Naive thymus-derived CD4-positive, alpha-beta T cell (primary cell): ENCODE measurements at regions not wholly inside any gene's neighbourhood (a gene's known extent, or its start where the extent isn't known, plus 50 kb on each side); places are given as distances from the start of the nearest gene placed in this dataset.

Source experiments
- ATAC-seq: fragments of 150-1000 bp; cut with Tn5 transposase; 2 replicates; pipeline ENCODE4 v1.10.0; 2021; ENCODE audit warnings: mild to moderate bottlenecking, moderate library complexity
- CTCF ChIA-PET: fragments of 350-600 bp; sonication (Branson Sonifier 250); formaldehyde crosslinking; loops from one replicate; lab custom pipeline; 2021; ENCODE audit warnings: antibody characterized with exemption; lab: Charles Lee
- POLR2A ChIA-PET: fragments of 350-600 bp; sonication (Branson Sonifier 250); formaldehyde crosslinking; loops from one replicate; lab custom pipeline; 2021; ENCODE audit warnings: antibody characterized with exemption, inconsistent platforms; lab: Charles Lee
- DNase-seq, 9 donors: peaks; one replicate each; pipeline versions ENCODE4 v3.0.0 to v3.0.0-alpha.2; 2020 to 2022; ENCODE audit warnings: mixed read lengths in 1 of 9
- H3K27ac ChIP-seq: one replicate; pipeline ENCODE4 v1.7.0; 2013; ENCODE audit warnings: mild to moderate bottlenecking, low read depth, low read length, moderate library complexity
- H3K27me3 ChIP-seq, 2 donors: one replicate each; pipeline ENCODE4 v1.7.0; 2013; ENCODE audit warnings: low read length in 2 of 2, mild to moderate bottlenecking in 2 of 2, moderate library complexity in 2 of 2; ENCODE audit not compliant: control insufficient read depth in 2 of 2, insufficient read depth in 2 of 2
- H3K36me3 ChIP-seq, 3 experiments: 1 replicate in 2 of 3; 2 replicates in 1 of 3; pipeline ENCODE4 v1.7.0; 2013; ENCODE audit warnings: low read length in 3 of 3, mild to moderate bottlenecking in 3 of 3, moderate library complexity in 1 of 3; ENCODE audit not compliant: insufficient read depth in 3 of 3, control insufficient read depth in 2 of 3
- H3K4me1 ChIP-seq, 2 donors: one replicate each; pipeline ENCODE4 v1.7.0; 2013; ENCODE audit warnings: low read length in 2 of 2, mild to moderate bottlenecking in 2 of 2, moderate library complexity in 1 of 2; ENCODE audit not compliant: control insufficient read depth in 2 of 2, insufficient read depth in 2 of 2
- H3K4me3 ChIP-seq: 2 replicates; pipeline ENCODE4 v1.7.0; 2013; ENCODE audit warnings: mild to moderate bottlenecking, low read length
- H3K9me3 ChIP-seq, 3 experiments: 1 replicate in 2 of 3; 2 replicates in 1 of 3; pipeline ENCODE4 v1.7.0; 2013; ENCODE audit warnings: low read length in 3 of 3; ENCODE audit not compliant: control insufficient read depth in 2 of 3
- H3K27ac Mint-ChIP-seq, 9 donors: one replicate each; pipeline ENCODE4 v1.8.0; 2020 to 2022; ENCODE audit warnings: mixed read lengths in 9 of 9, mild to moderate bottlenecking in 8 of 9, moderate library complexity in 5 of 9, inconsistent platforms in 2 of 9
- H3K27me3 Mint-ChIP-seq, 5 donors: one replicate each; pipeline ENCODE4 v1.8.0; 2021 to 2022; ENCODE audit warnings: mixed read lengths in 5 of 5, mild to moderate bottlenecking in 1 of 5
- H3K36me3 Mint-ChIP-seq, 5 donors: one replicate each; pipeline ENCODE4 v1.8.0; 2020 to 2022; ENCODE audit warnings: mixed read lengths in 5 of 5, mild to moderate bottlenecking in 3 of 5, inconsistent platforms in 1 of 5
- H3K4me1 Mint-ChIP-seq, 7 donors: one replicate each; pipeline ENCODE4 v1.8.0; 2020 to 2022; ENCODE audit warnings: mixed read lengths in 7 of 7, mild to moderate bottlenecking in 3 of 7, inconsistent platforms in 1 of 7
- H3K4me3 Mint-ChIP-seq, 10 donors: one replicate each; pipeline ENCODE4 v1.8.0; 2020 to 2022; ENCODE audit warnings: mild to moderate bottlenecking in 10 of 10, mixed read lengths in 10 of 10, moderate library complexity in 6 of 10, inconsistent platforms in 2 of 10
- H3K9me3 Mint-ChIP-seq, 11 donors: one replicate each; pipeline ENCODE4 v1.8.0; 2020 to 2022; ENCODE audit warnings: mixed read lengths in 11 of 11, mild to moderate bottlenecking in 4 of 11, inconsistent platforms in 1 of 11, moderate library complexity in 1 of 11
- intact Hi-C, 2 donors: fragments of 100-400 bp; cut with micrococcal nuclease; formaldehyde crosslinking; loops; one replicate each; pipeline ENCODE4 v1.15.1; 2023

GRCh38 chr5:39742916-39743315, 318.1 kb upstream of the DAB2 start:
- no peak overlapping the region for H3K4me3 Mint-ChIP-seq
- no peaks in the 10 kb centered on the region for H3K4me1 Mint-ChIP-seq
- ATAC-seq (no peak), DNase-seq (no peak)
- intact Hi-C loops, result no loop called here
- Histone ChIP-seq H3K27ac (no peak overlapping the region), H3K36me3 (no peaks in the 10 kb centered on the region), H3K9me3 (no peaks in the 10 kb centered on the region), H3K4me3 (no peak overlapping the region), H3K27me3 (no peaks in the 10 kb centered on the region), H3K4me1 (no peaks in the 10 kb centered on the region)
- no peaks in the 10 kb centered on the region for H3K36me3 Mint-ChIP-seq
- H3K9me3 Mint-ChIP-seq, result no peaks in the 10 kb centered on the region
- ChIA-PET POLR2A (no interaction called here), CTCF (no interaction called here)
- H3K27me3 Mint-ChIP-seq, result peaks cover 5 to 18% (median 5%) of the 10 kb centered on the region in 5 donors
- H3K27ac Mint-ChIP-seq, result no peak overlapping the region

- CTCF ChIA-PET, result no interaction called here
- H3K4me1 Mint-ChIP-seq, result no peaks in the 10 kb centered on the region
- Histone ChIP-seq H3K36me3 (no peaks in the 10 kb centered on the region), H3K4me1 (no peaks in the 10 kb centered on the region), H3K9me3 (no peaks in the 10 kb centered on the region), H3K27ac (no peak overlapping the region), H3K4me3 (no peak overlapping the region), H3K27me3 (no peaks in the 10 kb centered on the region)
- intact Hi-C loops, result no loop called here
- no peak overlapping the region for H3K4me3 Mint-ChIP-seq
- ATAC-seq (no peak), DNase-seq (no peak)
- H3K27ac Mint-ChIP-seq, result no peak overlapping the region
- H3K9me3 Mint-ChIP-seq, result no peaks in the 10 kb centered on the region
- no peaks in the 10 kb centered on the region for H3K36me3 Mint-ChIP-seq
- POLR2A ChIA-PET, result no interaction called here
- H3K27me3 Mint-ChIP-seq, result peaks cover 5 to 26% (median 16%) of the 10 kb centered on the region in 5 donors
Observed at GRCh38 chr5:39740404-39740803, 315.6 kb upstream of the DAB2 start.

GRCh38 chr5:39732166-39732565, 307.4 kb upstream of the DAB2 start:
- intact Hi-C loops, result no loop called here
- H3K36me3 ChIP-seq, result no peaks in the 10 kb centered on the region
- POLR2A ChIA-PET, result no interaction called here

GRCh38 chr5:39730699-39731098, 305.9 kb upstream of the DAB2 start:
- Mint-ChIP-seq H3K4me1 (no peaks in the 10 kb centered on the region), H3K27me3 (peaks cover 0 to 20% (median 9%) of the 10 kb centered on the region in 5 donors), H3K9me3 (no peaks in the 10 kb centered on the region), H3K36me3 (no peaks in the 10 kb centered on the region), H3K4me3 (no peak overlapping the region), H3K27ac (no peak overlapping the region)
- H3K4me3 ChIP-seq, result no peak overlapping the region
- ATAC-seq (no peak), DNase-seq (no peak)
- no peaks in the 10 kb centered on the region for H3K9me3 ChIP-seq
- intact Hi-C loops, result no loop called here
- H3K27ac ChIP-seq, result no peak overlapping the region
- ChIA-PET POLR2A (no interaction called here), CTCF (no interaction called here)
- H3K4me1 ChIP-seq, result no peaks in the 10 kb centered on the region
- no peaks in the 10 kb centered on the region for H3K27me3 ChIP-seq
- H3K36me3 ChIP-seq, result no peaks in the 10 kb centered on the region

More at GRCh38 chr5:39732166-39732565, 307.4 kb upstream of the DAB2 start:
- Mint-ChIP-seq H3K27me3 (peaks cover 3 to 24% (median 10%) of the 10 kb centered on the region in 5 donors), H3K4me3 (no peak overlapping the region), H3K36me3 (no peaks in the 10 kb centered on the region), H3K9me3 (no peaks in the 10 kb centered on the region), H3K4me1 (no peaks in the 10 kb centered on the region), H3K27ac (no peak overlapping the region)
- CTCF ChIA-PET, result interaction anchor here (0.7 kb wide), 1 partner anchor 10 kb away, joined by 4 read pairs; no protein-coding TSS in a partner anchor
- ATAC-seq, result no peak
- Histone ChIP-seq H3K27me3 (no peaks in the 10 kb centered on the region), H3K9me3 (no peaks in the 10 kb centered on the region), H3K27ac (no peak overlapping the region), H3K4me3 (no peak overlapping the region), H3K4me1 (no peaks in the 10 kb centered on the region)
- no peak for DNase-seq

- no peak overlapping the region for H3K4me3 ChIP-seq
- H3K27ac ChIP-seq, result no peak overlapping the region
- Mint-ChIP-seq H3K27ac (no peak overlapping the region), H3K36me3 (peaks cover 0 to 3% (median 0%) of the 10 kb centered on the region in 5 donors), H3K4me1 (no peaks in the 10 kb centered on the region), H3K4me3 (no peak overlapping the region), H3K9me3 (no peaks in the 10 kb centered on the region), H3K27me3 (peaks cover 0 to 20% (median 6%) of the 10 kb centered on the region in 5 donors)
- intact Hi-C loops, result no loop called here
- H3K9me3 ChIP-seq, result no peaks in the 10 kb centered on the region
- ChIA-PET CTCF (no interaction called here), POLR2A (no interaction called here)
- H3K27me3 ChIP-seq, result no peaks in the 10 kb centered on the region
- DNase-seq (no peak), ATAC-seq (no peak)
- H3K36me3 ChIP-seq, result no peaks in the 10 kb centered on the region
- no peaks in the 10 kb centered on the region for H3K4me1 ChIP-seq
Observed at GRCh38 chr5:39730006-39730405, 305.2 kb upstream of the DAB2 start.

- Mint-ChIP-seq H3K4me1 (no peaks in the 10 kb centered on the region), H3K36me3 (peaks cover 0 to 3% (median 0%) of the 10 kb centered on the region in 5 donors), H3K27me3 (peaks cover 0 to 20% (median 2%) of the 10 kb centered on the region in 5 donors), H3K27ac (no peak overlapping the region), H3K4me3 (no peak overlapping the region), H3K9me3 (no peaks in the 10 kb centered on the region)
- ChIA-PET CTCF (interaction anchor here (1.2 kb wide), 1 partner anchor 10 kb away, joined by 3 read pairs; no protein-coding TSS in a partner anchor), POLR2A (no interaction called here)
- Histone ChIP-seq H3K4me3 (no peak overlapping the region), H3K4me1 (no peaks in the 10 kb centered on the region), H3K9me3 (no peaks in the 10 kb centered on the region), H3K27ac (no peak overlapping the region), H3K27me3 (no peaks in the 10 kb centered on the region), H3K36me3 (no peaks in the 10 kb centered on the region)
- no peak for ATAC-seq
- DNase-seq, result no peak
- intact Hi-C loops, result no loop called here
Observed at GRCh38 chr5:39726467-39726866, 301.7 kb upstream of the DAB2 start.

GRCh38 chr5:39721394-39721793, 296.6 kb upstream of the DAB2 start:
- Mint-ChIP-seq H3K4me3 (no peak overlapping the region), H3K27me3 (peaks cover 0 to 3% (median 0%) of the 10 kb centered on the region in 5 donors), H3K36me3 (peaks cover 0 to 3% (median 0%) of the 10 kb centered on the region in 5 donors), H3K9me3 (no peaks in the 10 kb centered on the region), H3K4me1 (no peaks in the 10 kb centered on the region), H3K27ac (no peak overlapping the region)
- Histone ChIP-seq H3K27me3 (no peaks in the 10 kb centered on the region), H3K36me3 (no peaks in the 10 kb centered on the region), H3K4me1 (no peaks in the 10 kb centered on the region), H3K9me3 (no peaks in the 10 kb centered on the region), H3K4me3 (no peak overlapping the region), H3K27ac (no peak overlapping the region)
- DNase-seq, result no peak
- no peak for ATAC-seq
- CTCF ChIA-PET, result no interaction called here
- intact Hi-C loops, result no loop called here
- POLR2A ChIA-PET, result no interaction called here
